Adrenal gland (tissue), 9 donors: ENCODE measurements at regions not wholly inside any gene's neighbourhood (a gene's known extent, or its start where the extent isn't known, plus 50 kb on each side); places are given as distances from the start of the nearest gene placed in this dataset.

ENCODE experiments used
- DNase-seq, 7 donors: peaks; one replicate each; pipeline ENCODE4 v3.0.0-alpha.2; 2019 to 2020
- H3K27ac ChIP-seq, 5 donors: fragments of 200-600 bp; sonication (generic) in 4 of 5; 1 replicate in 3 of 5; 2 replicates in 2 of 5; pipeline versions ENCODE4 v1.5.1 to v1.8.0; 2016 to 2020; ENCODE audit warnings: mild to moderate bottlenecking in 1 of 5
- H3K27me3 ChIP-seq: fragments of 200-600 bp; 2 replicates; pipeline ENCODE4 v1.8.0; 2021
- H3K36me3 ChIP-seq, 2 donors: fragments of 200-600 bp; replicated peaks in 1 of 2; 1 replicate in 1 of 2; 2 replicates in 1 of 2; pipeline versions ENCODE4 v1.5.1 to v1.8.0; 2018 to 2022
- H3K4me1 ChIP-seq, 2 donors: fragments of 200-600 bp; replicated peaks in 1 of 2; 1 replicate in 1 of 2; 2 replicates in 1 of 2; pipeline versions ENCODE4 v1.5.1 to v1.8.0; 2018 to 2021
- H3K4me3 ChIP-seq, 4 donors: fragments of 200-600 bp; sonication (generic) in 3 of 4; one replicate each; pipeline ENCODE4 v1.5.1; 2016 to 2018
- H3K9me3 ChIP-seq, 3 donors: fragments of 200-600 bp; sonication (generic) in 1 of 3; replicated peaks in 1 of 3; 1 replicate in 2 of 3; 2 replicates in 1 of 3; pipeline versions ENCODE4 v1.5.1 to v1.8.0; 2016 to 2021
- CTCF ChIP-seq, 6 experiments: fragments of 450-650 bp in 4 of 6; fragments of 200-600 bp in 2 of 6; sonication (generic) in 1 of 6; IDR thresholded peaks; 1 replicate in 5 of 6; 2 replicates in 1 of 6; pipeline versions ENCODE4 v1.5.1 to v1.8.0; 2016 to 2021; ENCODE audit warnings: antibody characterized with exemption in 6 of 6, mild to moderate bottlenecking in 2 of 6, moderate library complexity in 1 of 6
- POLR2A ChIP-seq, 2 donors: fragments of 450-650 bp; IDR thresholded peaks; one replicate each; pipeline ENCODE4 v1.6.1; 2017; ENCODE audit warnings: antibody characterized with exemption in 2 of 2, mild to moderate bottlenecking in 2 of 2, moderate library complexity in 1 of 2
- WGBS, 4 donors: extraction: QIAGEN DNeasy Blood & Tissue Kit in 2 of 4; methylation state at CpG; one replicate each; pipeline versions ENCODE4 v1.1.5 to v1.1.7; 2013 to 2017; 5-methylcytosine and 5-hydroxymethylcytosine counted together
- intact Hi-C, 2 donors: fragments of 100-400 bp; cut with DNase I; formaldehyde crosslinking; loops; one replicate each; pipeline versions ENCODE4 v1.14.1 to v1.15.0; 2022 to 2023
- donor health status: healthy with polysubstance abuse.
- donor health status: Bipolar disorder and iron deficiency.
- donor health status: DM: yes; HTN: yes; CAD: no.
- donor health status: DM: no; HTN: no; CAD: no.
- donor health status: DM: no; HTN: no; CAD: no.

- intact Hi-C loops = no loop called here
- 63 to 74% (median 72%) methylated on average over 10 of the region's 10 CpGs for WGBS, 4 donors
- no peak for TF ChIP-seq POLR2A (IDR thresholded peaks at IDR 0.05)
- no peak for TF ChIP-seq CTCF (IDR thresholded peaks at IDR 0.05)
- Histone ChIP-seq H3K36me3 (no peaks in the 10 kb centered on the region), H3K9me3 (no peaks in the 10 kb centered on the region), H3K4me3 (no peak overlapping the region), H3K27ac (no peak overlapping the region), H3K4me1 (peaks cover 15 to 19% of the 10 kb centered on the region in 2 donors), H3K27me3 (no peaks in the 10 kb centered on the region)
- DNase-seq = no peak
Measured at GRCh38 chr16:54505549-54506213, 219.1 kb upstream of the IRX3 start.

- Histone ChIP-seq H3K27me3 (no peaks in the 10 kb centered on the region), H3K36me3 (no peaks in the 10 kb centered on the region), H3K27ac (peak overlapping the region in 1 of 5 donors; percentile 12), H3K9me3 (no peaks in the 10 kb centered on the region), H3K4me3 (no peak overlapping the region), H3K4me1 (peaks cover 15 to 19% of the 10 kb centered on the region in 2 donors)
- WGBS, 4 donors = 61 to 72% (median 68%) methylated on average over 12 of the region's 12 CpGs
- TF ChIP-seq POLR2A (IDR thresholded peaks at IDR 0.05) = no peak
- TF ChIP-seq CTCF (IDR thresholded peaks at IDR 0.05) = no peak
- DNase-seq = peak; percentile 31 to 73 (median 36)
- intact Hi-C loops = no loop called here
Measured at GRCh38 chr16:54504372-54504771, 217.8 kb upstream of the IRX3 start.

GRCh38 chr16:54503856-54504219 lies 217.3 kb upstream of the IRX3 start:
- Histone ChIP-seq H3K4me1 (peaks cover 15 to 19% of the 10 kb centered on the region in 2 donors), H3K4me3 (no peak overlapping the region), H3K36me3 (no peaks in the 10 kb centered on the region), H3K27ac (peak overlapping the region in 1 of 5 donors; percentile 42), H3K27me3 (no peaks in the 10 kb centered on the region), H3K9me3 (no peaks in the 10 kb centered on the region)
- DNase-seq = no peak
- TF ChIP-seq POLR2A (IDR thresholded peaks at IDR 0.05) = no peak
- no peak for TF ChIP-seq CTCF (IDR thresholded peaks at IDR 0.05)
- WGBS, 4 donors = 70 to 83% (median 78%) methylated on average over 2 of the region's 2 CpGs
- intact Hi-C loops = no loop called here

- DNase-seq = peak; percentile 32 to 64 (median 53)
- TF ChIP-seq POLR2A (IDR thresholded peaks at IDR 0.05) (no peak), CTCF (IDR thresholded peaks at IDR 0.05) (no peak)
- intact Hi-C loops = no loop called here
- Histone ChIP-seq H3K27ac (peak overlapping the region in 2 of 5 donors; percentile 41 to 42), H3K27me3 (no peaks in the 10 kb centered on the region), H3K9me3 (peaks cover 0 to under 1% (median 0%) of the 10 kb centered on the region in 3 donors), H3K4me1 (peaks cover 15 to 19% of the 10 kb centered on the region in 2 donors), H3K36me3 (no peaks in the 10 kb centered on the region), H3K4me3 (no peak overlapping the region)
- WGBS, 4 donors = 41 to 67% (median 45%) methylated on average over 9 of the region's 9 CpGs
Measured at GRCh38 chr16:54503011-54503855, 216.6 kb upstream of the IRX3 start.
